Activated naive CD8-positive, alpha-beta T cell treated with anti-CD3 and anti-CD28 coated beads for 36 hours (primary cell): ENCODE measurements at regions not wholly inside any gene's neighbourhood (a gene's known extent, or its start where the extent isn't known, plus 50 kb on each side); places are given as distances from the start of the nearest gene placed in this dataset.

Experiments
- DNase-seq: peaks from one replicate; pipeline ENCODE4 v3.0.0; 2021
- H3K27ac Mint-ChIP-seq: one replicate; pipeline ENCODE4 v1.8.0; 2022; ENCODE audit warnings: mild to moderate bottlenecking, moderate library complexity, mixed read lengths
- H3K27me3 Mint-ChIP-seq: one replicate; pipeline ENCODE4 v1.8.0; 2022; ENCODE audit warnings: mild to moderate bottlenecking, mixed read lengths
- H3K36me3 Mint-ChIP-seq: one replicate; pipeline ENCODE4 v1.8.0; 2021; ENCODE audit warnings: mild to moderate bottlenecking, mixed read lengths
- H3K4me1 Mint-ChIP-seq: one replicate; pipeline ENCODE4 v1.8.0; 2021; ENCODE audit warnings: mixed read lengths
- H3K4me3 Mint-ChIP-seq: one replicate; pipeline ENCODE4 v1.8.0; 2022; ENCODE audit warnings: mild to moderate bottlenecking, moderate library complexity, mixed read lengths
- H3K9me3 Mint-ChIP-seq: one replicate; pipeline ENCODE4 v1.8.0; 2022; ENCODE audit warnings: mixed read lengths

- H3K36me3 Mint-ChIP-seq = no peaks in the 10 kb centered on the region
- H3K4me3 Mint-ChIP-seq = no peak overlapping the region
- no peak for DNase-seq
- H3K27ac Mint-ChIP-seq = no peak overlapping the region
- no peaks in the 10 kb centered on the region for H3K9me3 Mint-ChIP-seq
- peaks cover 24% of the 10 kb centered on the region for H3K4me1 Mint-ChIP-seq
- no peaks in the 10 kb centered on the region for H3K27me3 Mint-ChIP-seq
These were observed 305.8 kb upstream of the GULP1 start for GRCh38 chr2:187985923-187986322.

- H3K4me1 Mint-ChIP-seq = peaks cover 29% of the 10 kb centered on the region
- H3K27ac Mint-ChIP-seq = no peak overlapping the region
- no peaks in the 10 kb centered on the region for H3K9me3 Mint-ChIP-seq
- H3K36me3 Mint-ChIP-seq = no peaks in the 10 kb centered on the region
- DNase-seq = no peak
- H3K27me3 Mint-ChIP-seq = no peaks in the 10 kb centered on the region
- no peak overlapping the region for H3K4me3 Mint-ChIP-seq
These were observed 305.1 kb upstream of the GULP1 start for GRCh38 chr2:187986390-187987105.

- Mint-ChIP-seq H3K27ac (no peak overlapping the region), H3K4me3 (peak overlapping the region; percentile 53), H3K27me3 (peaks cover 7% of the 10 kb centered on the region), H3K9me3 (no peaks in the 10 kb centered on the region), H3K36me3 (no peaks in the 10 kb centered on the region), H3K4me1 (peaks cover 37% of the 10 kb centered on the region)
- DNase-seq = no peak
These were observed 303.3 kb upstream of the GULP1 start for GRCh38 chr2:187988348-187988747.

- Mint-ChIP-seq H3K9me3 (no peaks in the 10 kb centered on the region), H3K27me3 (peaks cover 7% of the 10 kb centered on the region), H3K27ac (no peak overlapping the region), H3K4me3 (no peak overlapping the region), H3K4me1 (peaks cover 44% of the 10 kb centered on the region), H3K36me3 (no peaks in the 10 kb centered on the region)
- no peak for DNase-seq
These were observed 301.6 kb upstream of the GULP1 start for GRCh38 chr2:187989925-187990623.

- DNase-seq = no peak
- Mint-ChIP-seq H3K27ac (no peak overlapping the region), H3K4me3 (no peak overlapping the region), H3K9me3 (no peaks in the 10 kb centered on the region), H3K27me3 (peaks cover 7% of the 10 kb centered on the region), H3K4me1 (peaks cover 47% of the 10 kb centered on the region), H3K36me3 (no peaks in the 10 kb centered on the region)
These were observed 300.3 kb upstream of the GULP1 start for GRCh38 chr2:187991389-187991788.

- Mint-ChIP-seq H3K9me3 (no peaks in the 10 kb centered on the region), H3K36me3 (no peaks in the 10 kb centered on the region), H3K4me1 (peaks cover 30% of the 10 kb centered on the region), H3K27me3 (peaks cover 19% of the 10 kb centered on the region), H3K27ac (no peak overlapping the region), H3K4me3 (no peak overlapping the region)
- DNase-seq = no peak
These were observed 297.0 kb upstream of the GULP1 start for GRCh38 chr2:187994464-187995331.

- Mint-ChIP-seq H3K27me3 (peaks cover 19% of the 10 kb centered on the region), H3K4me3 (no peak overlapping the region), H3K36me3 (no peaks in the 10 kb centered on the region), H3K27ac (no peak overlapping the region), H3K9me3 (no peaks in the 10 kb centered on the region), H3K4me1 (peaks cover 23% of the 10 kb centered on the region)
- no peak for DNase-seq
These were observed 296.1 kb upstream of the GULP1 start for GRCh38 chr2:187995556-187995955.

- H3K4me1 Mint-ChIP-seq = peaks cover 17% of the 10 kb centered on the region
- no peak overlapping the region for H3K4me3 Mint-ChIP-seq
- no peaks in the 10 kb centered on the region for H3K36me3 Mint-ChIP-seq
- no peak for DNase-seq
- H3K9me3 Mint-ChIP-seq = no peaks in the 10 kb centered on the region
- H3K27me3 Mint-ChIP-seq = peaks cover 19% of the 10 kb centered on the region
- no peak overlapping the region for H3K27ac Mint-ChIP-seq
These were observed 295.0 kb upstream of the GULP1 start for GRCh38 chr2:187996630-187997029.

GRCh38 chr2:188000189-188000588 lies 291.5 kb upstream of the GULP1 start:
- H3K4me1 Mint-ChIP-seq = peaks cover 2% of the 10 kb centered on the region
- H3K4me3 Mint-ChIP-seq = no peak overlapping the region
- H3K27me3 Mint-ChIP-seq = peaks cover 12% of the 10 kb centered on the region
- H3K27ac Mint-ChIP-seq = no peak overlapping the region
- DNase-seq = no peak
- no peaks in the 10 kb centered on the region for H3K9me3 Mint-ChIP-seq
- no peaks in the 10 kb centered on the region for H3K36me3 Mint-ChIP-seq

GRCh38 chr2:188003800-188004199 lies 287.9 kb upstream of the GULP1 start:
- Mint-ChIP-seq H3K4me3 (no peak overlapping the region), H3K27me3 (peaks cover 4% of the 10 kb centered on the region), H3K4me1 (peaks cover 3% of the 10 kb centered on the region), H3K9me3 (no peaks in the 10 kb centered on the region), H3K27ac (no peak overlapping the region), H3K36me3 (no peaks in the 10 kb centered on the region)
- DNase-seq = no peak

- DNase-seq = no peak
- no peaks in the 10 kb centered on the region for H3K27me3 Mint-ChIP-seq
- no peaks in the 10 kb centered on the region for H3K4me1 Mint-ChIP-seq
These were observed 277.9 kb upstream of the GULP1 start for GRCh38 chr2:188013767-188014166.

GRCh38 chr2:188016917-188017316 lies 274.8 kb upstream of the GULP1 start:
- Mint-ChIP-seq H3K27ac (no peak overlapping the region), H3K27me3 (no peaks in the 10 kb centered on the region), H3K36me3 (no peaks in the 10 kb centered on the region), H3K9me3 (peaks cover 3% of the 10 kb centered on the region), H3K4me3 (no peak overlapping the region), H3K4me1 (no peaks in the 10 kb centered on the region)
- no peak for DNase-seq

More at GRCh38 chr2:188013767-188014166, 277.9 kb upstream of the GULP1 start:
- Mint-ChIP-seq H3K36me3 (no peaks in the 10 kb centered on the region), H3K4me3 (no peak overlapping the region), H3K27ac (no peak overlapping the region), H3K9me3 (no peaks in the 10 kb centered on the region)

- Mint-ChIP-seq H3K9me3 (peaks cover 3% of the 10 kb centered on the region), H3K4me1 (no peaks in the 10 kb centered on the region)
These were observed 269.3 kb upstream of the GULP1 start for GRCh38 chr2:188022389-188022788.

GRCh38 chr2:188023035-188023434 lies 268.6 kb upstream of the GULP1 start:
- Mint-ChIP-seq H3K4me1 (no peaks in the 10 kb centered on the region), H3K36me3 (no peaks in the 10 kb centered on the region), H3K9me3 (peaks cover 3% of the 10 kb centered on the region), H3K4me3 (no peak overlapping the region), H3K27me3 (no peaks in the 10 kb centered on the region), H3K27ac (no peak overlapping the region)
- DNase-seq = no peak

More at GRCh38 chr2:188022389-188022788, 269.3 kb upstream of the GULP1 start:
- H3K27ac Mint-ChIP-seq = no peak overlapping the region
- H3K36me3 Mint-ChIP-seq = no peaks in the 10 kb centered on the region
- no peak overlapping the region for H3K4me3 Mint-ChIP-seq
- no peak for DNase-seq
- H3K27me3 Mint-ChIP-seq = no peaks in the 10 kb centered on the region

GRCh38 chr2:188024811-188025210 lies 266.9 kb upstream of the GULP1 start:
- DNase-seq = no peak
- Mint-ChIP-seq H3K9me3 (peaks cover 2% of the 10 kb centered on the region), H3K4me1 (no peaks in the 10 kb centered on the region), H3K4me3 (no peak overlapping the region), H3K36me3 (no peaks in the 10 kb centered on the region), H3K27ac (no peak overlapping the region), H3K27me3 (peaks cover 3% of the 10 kb centered on the region)
